ENCODE measurements at regions not wholly inside any gene's neighbourhood (a gene's known extent, or its start where the extent isn't known, plus 50 kb on each side); places are given as distances from the start of the nearest gene placed in this dataset.

GRCh38 chr14:33871394-33871793 is 79.5 kb downstream of the EGLN3 start:
- Histone ChIP-seq H3K27ac (no peak overlapping the region), H3K4me3 (no peak overlapping the region), H3K27me3 (no peaks in the 10 kb centered on the region), H3K4me1 (no peaks in the 10 kb centered on the region), H3K9me3 (peaks cover 3 to 12% (median 7%) of the 10 kb centered on the region in 4 donors), H3K36me3 (no peaks in the 10 kb centered on the region)
- WGBS, 2 donors = 77 to 83% methylated on average over 3 of the region's 3 CpGs
- TF ChIP-seq EP300 (IDR thresholded peaks at IDR 0.05) (no peak), POLR2AphosphoS5 (IDR thresholded peaks at IDR 0.05) (no peak), POLR2A (IDR thresholded peaks at IDR 0.05) (no peak), CTCF (IDR thresholded peaks at IDR 0.05) (no peak)
- DNase-seq = no peak
- ATAC-seq (ENCODE audit: low FRiP score in 2 of 2) = no peak

GRCh38 chr14:33866425-33867088 is 84.3 kb downstream of the EGLN3 start:
- no peak for TF ChIP-seq POLR2AphosphoS5 (IDR thresholded peaks at IDR 0.05)
- no peak for TF ChIP-seq POLR2A (IDR thresholded peaks at IDR 0.05)
- TF ChIP-seq CTCF (IDR thresholded peaks at IDR 0.05) = no peak
- no peak for TF ChIP-seq EP300 (IDR thresholded peaks at IDR 0.05)
- H3K27ac ChIP-seq = no peak overlapping the region
- WGBS, 2 donors = 100% methylated on average over 1 of the region's 1 CpG
- no peak for ATAC-seq (ENCODE audit: low FRiP score in 2 of 2)
- no peaks in the 10 kb centered on the region for H3K27me3 ChIP-seq
- no peaks in the 10 kb centered on the region for H3K36me3 ChIP-seq
- no peak overlapping the region for H3K4me3 ChIP-seq
- no peak for DNase-seq
- H3K4me1 ChIP-seq = no peaks in the 10 kb centered on the region
- H3K9me3 ChIP-seq = no peaks in the 10 kb centered on the region

- no peak overlapping the region for H3K4me3 ChIP-seq
- no peak overlapping the region for H3K27ac ChIP-seq
- ATAC-seq (ENCODE audit: low FRiP score in 2 of 2) (peak in 1 of 2 donors; percentile 30), DNase-seq (no peak)
- H3K36me3 ChIP-seq = no peaks in the 10 kb centered on the region
- no peaks in the 10 kb centered on the region for H3K27me3 ChIP-seq
- no peaks in the 10 kb centered on the region for H3K4me1 ChIP-seq
- no peak for TF ChIP-seq POLR2A (IDR thresholded peaks at IDR 0.05)
- no peak for TF ChIP-seq POLR2AphosphoS5 (IDR thresholded peaks at IDR 0.05)
- no peak for TF ChIP-seq EP300 (IDR thresholded peaks at IDR 0.05)
- no peak for TF ChIP-seq CTCF (IDR thresholded peaks at IDR 0.05)
- H3K9me3 ChIP-seq = no peaks in the 10 kb centered on the region
- WGBS, 2 donors = 87 to 90% methylated on average over 3 of the region's 3 CpGs
These were observed 88.5 kb downstream of the EGLN3 start for GRCh38 chr14:33862261-33862802.

GRCh38 chr14:33859306-33859705 is 91.6 kb downstream of the EGLN3 start:
- Histone ChIP-seq H3K36me3 (no peaks in the 10 kb centered on the region), H3K27me3 (no peaks in the 10 kb centered on the region), H3K27ac (no peak overlapping the region), H3K4me3 (no peak overlapping the region), H3K9me3 (no peaks in the 10 kb centered on the region), H3K4me1 (no peaks in the 10 kb centered on the region)
- DNase-seq = no peak
- no peak for ATAC-seq (ENCODE audit: low FRiP score in 2 of 2)
- TF ChIP-seq POLR2AphosphoS5 (IDR thresholded peaks at IDR 0.05) (no peak), EP300 (IDR thresholded peaks at IDR 0.05) (no peak), CTCF (IDR thresholded peaks at IDR 0.05) (no peak), POLR2A (IDR thresholded peaks at IDR 0.05) (no peak)

GRCh38 chr14:33857650-33858049 is 93.2 kb downstream of the EGLN3 start:
- TF ChIP-seq CTCF (IDR thresholded peaks at IDR 0.05) (no peak), POLR2AphosphoS5 (IDR thresholded peaks at IDR 0.05) (no peak), POLR2A (IDR thresholded peaks at IDR 0.05) (no peak), EP300 (IDR thresholded peaks at IDR 0.05) (no peak)
- 87 to 92% methylated on average over 4 of the region's 4 CpGs for WGBS, 2 donors
- no peaks in the 10 kb centered on the region for H3K27me3 ChIP-seq
- ATAC-seq (ENCODE audit: low FRiP score in 2 of 2) (no peak), DNase-seq (no peak)
- no peaks in the 10 kb centered on the region for H3K9me3 ChIP-seq
- no peaks in the 10 kb centered on the region for H3K4me1 ChIP-seq
- no peak overlapping the region for H3K4me3 ChIP-seq
- H3K36me3 ChIP-seq = no peaks in the 10 kb centered on the region
- no peak overlapping the region for H3K27ac ChIP-seq
